ENCODE measurements at regions not wholly inside any gene's neighbourhood (a gene's known extent, or its start where the extent isn't known, plus 50 kb on each side); places are given as distances from the start of the nearest gene placed in this dataset.
"Not testable (repeated sequence)": the region's sequence is repeated elsewhere in the genome, so short reads cannot be mapped to it uniquely, and the experiment has no call there.

DNA sequence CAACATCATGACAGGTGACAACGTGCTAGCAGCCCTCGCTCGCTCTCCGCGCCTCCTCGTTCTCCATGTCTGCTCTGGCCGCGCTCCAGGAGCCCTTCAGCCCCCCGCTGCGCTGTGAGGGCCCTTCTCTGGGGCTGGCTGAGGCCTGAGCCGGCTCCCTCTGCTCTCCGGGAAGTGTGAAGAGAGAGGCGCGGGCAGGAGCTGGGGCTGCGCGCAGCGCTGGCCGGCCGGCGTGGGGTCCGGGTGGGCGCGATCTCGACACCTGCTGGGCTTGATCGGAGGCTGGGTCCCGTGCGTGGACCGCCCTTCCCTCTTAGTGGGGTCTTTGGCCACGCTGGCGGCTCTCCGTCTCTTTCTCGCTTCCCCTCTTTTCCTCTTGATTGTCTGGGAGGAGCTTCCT is 195.5 kb downstream of the ANKRD30BL start:
- Mint-ChIP-seq H3K36me3 (ENCODE audit: low read depth) (no peaks in the 10 kb centered on the region), H3K9me3 (peaks cover 1% of the 10 kb centered on the region), H3K27me3 (no peaks in the 10 kb centered on the region), H3K4me1 (ENCODE audit: low read depth) (no peaks in the 10 kb centered on the region), H3K4me3 (no peak overlapping the region), H3K27ac (no peak overlapping the region)
- ATAC-seq (no peak), DNase-seq (no peak)
- no peak for TF ChIP-seq CTCF (IDR thresholded peaks at IDR 0.05)
- ChIA-PET CTCF (no interaction called here), POLR2A (no interaction called here)
- intact Hi-C loops (cut with micrococcal nuclease): no loop called here

DNA sequence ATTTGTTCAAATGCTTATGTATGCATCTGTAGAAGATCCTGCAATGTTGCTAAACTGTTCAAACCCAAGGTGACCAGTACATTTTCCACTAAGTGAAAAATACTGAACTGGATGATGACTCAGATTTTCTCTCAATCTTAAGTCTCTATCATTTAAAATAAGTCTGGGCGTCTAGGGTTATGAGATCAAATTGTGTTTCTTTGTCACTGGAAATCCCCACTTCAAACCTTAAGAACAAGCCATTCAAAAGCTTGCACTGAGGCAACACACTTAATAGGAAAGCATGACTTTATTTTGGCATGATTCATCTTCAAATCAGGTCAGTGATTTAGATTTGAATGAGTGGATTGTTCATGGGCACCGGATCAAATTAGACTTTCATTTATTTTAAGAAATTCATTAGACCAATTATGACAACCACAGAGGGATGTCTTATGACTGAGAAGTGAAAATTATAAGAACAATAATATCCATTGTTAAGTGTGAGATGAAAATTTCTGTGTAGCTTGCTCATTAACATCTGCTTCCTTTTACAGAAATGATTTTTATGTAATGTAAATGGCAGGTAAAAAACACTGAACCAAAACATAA is 203.6 kb downstream of the ANKRD30BL start:
- CTCF ChIA-PET; H3K9me3 Mint-ChIP-seq; H3K27ac Mint-ChIP-seq; DNase-seq; H3K4me3 Mint-ChIP-seq; H3K36me3 Mint-ChIP-seq (ENCODE audit: low read depth); POLR2A ChIA-PET; ATAC-seq; H3K27me3 Mint-ChIP-seq; H3K4me1 Mint-ChIP-seq (ENCODE audit: low read depth); intact Hi-C loops (cut with micrococcal nuclease): not testable (repeated sequence)

- H3K9me3 Mint-ChIP-seq; H3K27me3 Mint-ChIP-seq; ATAC-seq; H3K4me1 Mint-ChIP-seq (ENCODE audit: low read depth); CTCF ChIA-PET; DNase-seq; intact Hi-C loops (cut with micrococcal nuclease); H3K4me3 Mint-ChIP-seq; H3K36me3 Mint-ChIP-seq (ENCODE audit: low read depth); POLR2A ChIA-PET; H3K27ac Mint-ChIP-seq: not testable (repeated sequence)
Measured at GRCh38 chr2:131948641-131949040, 213.1 kb downstream of the ANKRD30BL start.

DNA sequence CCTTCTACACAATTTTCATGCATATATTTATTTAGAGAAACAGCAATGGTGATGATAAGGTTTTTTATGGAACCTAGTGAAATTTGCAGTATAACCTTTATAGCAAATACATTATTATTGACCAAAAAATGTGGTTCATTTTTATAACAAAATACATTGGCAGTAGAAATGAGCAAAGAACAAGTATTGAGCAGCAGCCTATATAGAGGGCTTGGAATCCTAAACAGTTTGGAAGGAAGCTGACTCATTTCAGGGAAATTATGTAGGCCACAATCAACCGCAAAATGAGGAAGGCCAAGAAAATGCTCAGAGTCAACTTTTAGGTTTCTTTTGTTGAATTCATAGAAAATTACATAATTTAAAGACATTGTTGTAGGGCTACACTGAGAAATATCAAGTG is 238.5 kb downstream of the ANKRD30BL start:
- intact Hi-C loops (cut with micrococcal nuclease); CTCF ChIA-PET: not testable (repeated sequence)

GRCh38 chr2:131922854-131923253 is 238.9 kb downstream of the ANKRD30BL start:
- H3K27me3 Mint-ChIP-seq; ATAC-seq; H3K4me3 Mint-ChIP-seq; CTCF ChIA-PET; H3K36me3 Mint-ChIP-seq (ENCODE audit: low read depth); H3K27ac Mint-ChIP-seq; H3K4me1 Mint-ChIP-seq (ENCODE audit: low read depth); intact Hi-C loops (cut with micrococcal nuclease); POLR2A ChIA-PET; H3K9me3 Mint-ChIP-seq; DNase-seq: not testable (repeated sequence)

More for the DNA sequence above, 238.5 kb downstream of the ANKRD30BL start:
- H3K27ac Mint-ChIP-seq; H3K4me3 Mint-ChIP-seq; H3K4me1 Mint-ChIP-seq (ENCODE audit: low read depth); ATAC-seq; POLR2A ChIA-PET; DNase-seq; H3K9me3 Mint-ChIP-seq; H3K27me3 Mint-ChIP-seq; H3K36me3 Mint-ChIP-seq (ENCODE audit: low read depth): not testable (repeated sequence)

Measured in activated CD8-positive, alpha-beta T cell treated with anti-CD3 and anti-CD28 coated beads for 36 hours (primary cell).